Breast epithelium (tissue), 4 donors: ENCODE measurements at regions not wholly inside any gene's neighbourhood (a gene's known extent, or its start where the extent isn't known, plus 50 kb on each side); places are given as distances from the start of the nearest gene placed in this dataset.

Source experiments
- DNase-seq, 2 donors: peaks; one replicate each; pipeline ENCODE4 v3.0.0-alpha.2; 2019; ENCODE audit warnings: low spot score in 2 of 2
- H3K27ac ChIP-seq, 2 donors: fragments of 200-600 bp; sonication (generic) in 1 of 2; one replicate each; pipeline ENCODE4 v1.5.1; 2016 to 2019; ENCODE audit warnings: mild to moderate bottlenecking in 1 of 2
- H3K27me3 ChIP-seq, 2 donors: fragments of 200-600 bp; sonication (generic) in 1 of 2; one replicate each; pipeline versions ENCODE4 v1.5.1 to v1.6.0; 2017 to 2019; ENCODE audit warnings: control low read depth in 1 of 2, mild to moderate bottlenecking in 1 of 2
- H3K36me3 ChIP-seq: fragments of 200-600 bp; one replicate; pipeline ENCODE4 v1.5.1; 2019
- H3K4me1 ChIP-seq, 2 donors: fragments of 200-600 bp; sonication (generic); one replicate each; pipeline ENCODE4 v1.5.1; 2016 to 2019; ENCODE audit warnings: control low read depth in 1 of 2
- H3K4me3 ChIP-seq, 3 donors: fragments of 200-600 bp; sonication (generic); 1 replicate in 2 of 3; 2 replicates in 1 of 3; pipeline ENCODE4 v1.5.1; 2016 to 2019; ENCODE audit warnings: mild to moderate bottlenecking in 3 of 3, moderate library complexity in 2 of 3
- H3K9me3 ChIP-seq, 2 donors: fragments of 200-600 bp; sonication (generic) in 1 of 2; one replicate each; pipeline ENCODE4 v1.5.1; 2016 to 2019; ENCODE audit warnings: control low read depth in 1 of 2
- POLR2A ChIP-seq: fragments of 450-650 bp; IDR thresholded peaks from one replicate; pipeline ENCODE4 v1.6.1; 2016; ENCODE audit warnings: antibody characterized with exemption, mild to moderate bottlenecking, moderate library complexity
- POLR2AphosphoS5 ChIP-seq, 3 donors: sonication (generic); formaldehyde crosslinking; IDR thresholded peaks; one replicate each; pipeline ENCODE4 v1.6.1; 2017; ENCODE audit warnings: antibody characterized with exemption in 3 of 3
- intact Hi-C: fragments of 100-400 bp; cut with DNase I; formaldehyde crosslinking; loops from one replicate; pipeline ENCODE4 v1.15.1; 2023; ENCODE audit warnings: low total_unique reads
- TF ChIP-seq, protein P1 (sequence below), 3 donors: fragments of 450-650 bp; IDR thresholded peaks; one replicate each; pipeline ENCODE4 v1.5.1; 2016 to 2017; ENCODE audit warnings: antibody characterized with exemption in 3 of 3, mild to moderate bottlenecking in 3 of 3, moderate library complexity in 3 of 3

DNA sequence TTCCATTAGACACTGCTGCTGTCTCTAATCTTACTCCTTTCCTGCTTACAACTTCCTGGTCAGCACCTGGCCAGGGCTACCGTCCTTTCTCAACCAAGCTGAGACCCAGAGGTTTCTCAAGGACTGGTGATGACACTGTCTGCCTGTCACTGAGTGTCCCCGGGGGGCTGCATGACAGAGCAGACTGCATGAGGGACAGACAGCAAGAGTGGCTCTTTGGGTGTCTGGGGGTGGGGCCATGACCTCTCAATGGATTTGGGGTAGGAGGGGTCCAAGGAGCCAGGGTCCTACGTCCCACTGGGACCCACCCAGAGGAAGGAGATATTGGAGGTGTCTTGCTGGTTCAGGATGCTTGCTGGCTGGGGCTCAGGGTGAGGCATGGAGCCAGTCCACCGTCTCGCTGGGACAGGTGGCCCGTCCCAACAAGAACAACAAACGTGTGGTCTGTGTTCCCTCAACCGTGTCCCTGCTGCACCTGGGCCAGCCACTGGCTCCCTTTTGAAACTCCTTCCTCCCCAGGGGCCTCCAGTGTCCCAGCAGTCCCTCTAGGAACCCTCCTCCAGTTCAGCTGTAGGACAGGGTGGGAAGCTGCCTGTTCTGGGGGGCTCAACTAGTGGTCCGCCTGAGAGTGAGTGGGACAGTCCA, 344.6 kb upstream of the AJAP1 start:
- peak in 1 of 2 donors; percentile 38 for DNase-seq
- intact Hi-C loops: no loop called here
- Histone ChIP-seq H3K9me3 (peaks cover 13 to 17% of the 10 kb centered on the region in 2 donors), H3K36me3 (no peaks in the 10 kb centered on the region), H3K27ac (no peak overlapping the region), H3K4me3 (no peak overlapping the region), H3K27me3 (no peaks in the 10 kb centered on the region), H3K4me1 (no peaks in the 10 kb centered on the region)
- no peak for TF ChIP-seq POLR2AphosphoS5 (IDR thresholded peaks at IDR 0.05)
- TF ChIP-seq, protein P1, sequence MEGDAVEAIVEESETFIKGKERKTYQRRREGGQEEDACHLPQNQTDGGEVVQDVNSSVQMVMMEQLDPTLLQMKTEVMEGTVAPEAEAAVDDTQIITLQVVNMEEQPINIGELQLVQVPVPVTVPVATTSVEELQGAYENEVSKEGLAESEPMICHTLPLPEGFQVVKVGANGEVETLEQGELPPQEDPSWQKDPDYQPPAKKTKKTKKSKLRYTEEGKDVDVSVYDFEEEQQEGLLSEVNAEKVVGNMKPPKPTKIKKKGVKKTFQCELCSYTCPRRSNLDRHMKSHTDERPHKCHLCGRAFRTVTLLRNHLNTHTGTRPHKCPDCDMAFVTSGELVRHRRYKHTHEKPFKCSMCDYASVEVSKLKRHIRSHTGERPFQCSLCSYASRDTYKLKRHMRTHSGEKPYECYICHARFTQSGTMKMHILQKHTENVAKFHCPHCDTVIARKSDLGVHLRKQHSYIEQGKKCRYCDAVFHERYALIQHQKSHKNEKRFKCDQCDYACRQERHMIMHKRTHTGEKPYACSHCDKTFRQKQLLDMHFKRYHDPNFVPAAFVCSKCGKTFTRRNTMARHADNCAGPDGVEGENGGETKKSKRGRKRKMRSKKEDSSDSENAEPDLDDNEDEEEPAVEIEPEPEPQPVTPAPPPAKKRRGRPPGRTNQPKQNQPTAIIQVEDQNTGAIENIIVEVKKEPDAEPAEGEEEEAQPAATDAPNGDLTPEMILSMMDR (IDR thresholded peaks at IDR 0.05): no peak
- TF ChIP-seq POLR2A: no peak

DNA sequence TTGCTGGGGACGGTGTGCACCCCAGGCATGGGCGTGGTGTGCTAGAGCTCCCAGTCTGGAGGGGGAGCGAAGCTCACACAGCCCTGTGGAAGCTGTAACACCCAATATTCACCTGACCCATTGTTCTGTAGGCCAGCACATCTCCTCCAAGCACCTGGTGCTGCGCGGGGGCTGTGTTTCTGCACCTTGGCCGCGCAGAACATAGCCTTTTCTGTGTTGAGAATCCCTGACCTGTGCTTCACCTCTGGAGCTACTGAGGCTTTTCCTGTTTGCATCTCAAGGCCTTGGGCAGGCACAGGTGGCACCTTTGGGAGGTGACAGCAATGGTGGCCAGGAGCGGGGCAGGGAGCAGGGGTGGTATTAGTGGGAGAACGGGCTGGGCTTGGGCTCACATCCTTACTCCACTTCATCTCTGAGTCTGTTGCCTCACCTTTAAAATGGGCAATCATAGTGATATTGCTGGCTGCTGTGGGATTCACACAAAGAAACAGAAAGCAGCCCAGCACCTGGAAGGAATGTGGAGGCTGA, 343.9 kb upstream of the AJAP1 start:
- TF ChIP-seq POLR2AphosphoS5 (IDR thresholded peaks at IDR 0.05) (no peak), POLR2A (no peak)
- DNase-seq: peak in 1 of 2 donors; percentile 28
- Histone ChIP-seq H3K9me3 (peaks cover 13 to 19% of the 10 kb centered on the region in 2 donors), H3K27me3 (no peaks in the 10 kb centered on the region), H3K36me3 (no peaks in the 10 kb centered on the region), H3K4me1 (no peaks in the 10 kb centered on the region), H3K4me3 (no peak overlapping the region), H3K27ac (no peak overlapping the region)
- intact Hi-C loops: no loop called here

DNA sequence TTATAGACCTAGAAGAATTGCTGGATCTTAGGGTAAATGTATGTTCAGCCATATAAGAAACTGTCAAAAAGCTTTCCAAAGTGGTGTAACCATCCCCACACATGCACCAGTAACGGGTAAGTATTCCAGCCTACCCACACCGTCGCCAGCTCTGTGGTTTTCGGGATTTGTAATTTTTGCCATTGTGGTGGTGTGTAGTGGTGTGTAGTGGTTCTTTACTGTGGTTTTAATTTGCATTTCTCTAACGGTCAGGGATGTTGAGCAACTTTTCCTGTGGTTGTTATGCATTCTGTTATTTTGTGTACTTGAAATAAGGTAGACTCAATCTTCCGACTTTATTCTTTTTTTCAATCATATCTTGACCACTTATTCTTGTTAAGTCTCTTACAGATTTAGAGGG, 342.4 kb upstream of the AJAP1 start:
- DNase-seq: no peak
- no peaks in the 10 kb centered on the region for H3K4me1 ChIP-seq
- no peak overlapping the region for H3K27ac ChIP-seq
- no peak overlapping the region for H3K4me3 ChIP-seq
- intact Hi-C loops: no loop called here
- no peaks in the 10 kb centered on the region for H3K27me3 ChIP-seq
- no peak for TF ChIP-seq POLR2A
- TF ChIP-seq POLR2AphosphoS5 (IDR thresholded peaks at IDR 0.05): no peak
- H3K9me3 ChIP-seq: peaks cover 13 to 19% of the 10 kb centered on the region in 2 donors
- H3K36me3 ChIP-seq: no peaks in the 10 kb centered on the region

DNA sequence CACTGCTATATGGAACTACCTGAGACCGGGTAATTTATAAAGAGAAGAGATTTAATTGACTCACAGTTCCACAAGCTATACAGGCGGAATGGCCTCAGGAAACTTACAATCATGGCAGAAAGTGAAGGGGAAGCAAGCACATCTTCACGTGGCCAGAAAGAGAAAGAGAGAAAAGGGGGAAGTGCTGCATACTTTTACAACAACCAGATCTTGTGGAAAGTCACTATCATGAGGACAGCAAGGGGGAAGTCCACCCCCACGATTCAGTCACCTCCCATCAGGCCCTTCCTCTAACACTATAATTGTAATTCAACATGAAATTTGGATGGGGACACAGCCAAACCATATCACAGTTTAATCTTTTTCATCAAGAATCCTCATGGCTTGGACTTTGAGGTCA, 339.2 kb upstream of the AJAP1 start:
- H3K27ac ChIP-seq: no peak overlapping the region
- intact Hi-C loops: no loop called here
- H3K36me3 ChIP-seq: no peaks in the 10 kb centered on the region
- H3K27me3 ChIP-seq: no peaks in the 10 kb centered on the region
- peaks cover 13 to 19% of the 10 kb centered on the region in 2 donors for H3K9me3 ChIP-seq
- H3K4me3 ChIP-seq: no peak overlapping the region
- H3K4me1 ChIP-seq: no peaks in the 10 kb centered on the region
- DNase-seq: no peak
- no peak for TF ChIP-seq POLR2AphosphoS5 (IDR thresholded peaks at IDR 0.05)
- TF ChIP-seq, protein P1 (IDR thresholded peaks at IDR 0.05): no peak
- TF ChIP-seq POLR2A: no peak

DNA sequence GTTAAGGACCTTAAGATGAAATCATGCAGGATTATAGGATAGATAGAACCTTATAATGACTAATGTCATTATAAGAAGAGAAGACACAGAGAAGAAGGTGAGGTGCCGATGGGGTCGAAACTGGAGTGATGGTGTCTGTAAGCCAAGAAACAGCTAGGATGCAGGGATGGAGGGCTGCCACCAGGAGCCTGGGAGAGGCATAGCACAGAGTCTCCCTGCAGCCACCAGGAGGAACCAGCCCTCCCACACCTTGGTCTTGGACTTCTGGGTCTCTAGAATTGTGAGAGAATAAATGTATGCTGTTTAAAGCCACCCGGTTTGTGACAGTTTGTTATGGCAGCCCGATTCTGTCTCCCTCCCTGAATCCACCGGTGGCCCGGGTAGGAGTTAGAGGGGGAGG, 337.2 kb upstream of the AJAP1 start:
- TF ChIP-seq POLR2A (no peak), POLR2AphosphoS5 (IDR thresholded peaks at IDR 0.05) (no peak)
- TF ChIP-seq, protein P1 (IDR thresholded peaks at IDR 0.05): no peak
- Histone ChIP-seq H3K4me3 (no peak overlapping the region), H3K36me3 (no peaks in the 10 kb centered on the region), H3K9me3 (peaks cover 13 to 19% of the 10 kb centered on the region in 2 donors), H3K27me3 (no peaks in the 10 kb centered on the region), H3K27ac (no peak overlapping the region), H3K4me1 (no peaks in the 10 kb centered on the region)
- intact Hi-C loops: no loop called here
- DNase-seq: no peak

DNA sequence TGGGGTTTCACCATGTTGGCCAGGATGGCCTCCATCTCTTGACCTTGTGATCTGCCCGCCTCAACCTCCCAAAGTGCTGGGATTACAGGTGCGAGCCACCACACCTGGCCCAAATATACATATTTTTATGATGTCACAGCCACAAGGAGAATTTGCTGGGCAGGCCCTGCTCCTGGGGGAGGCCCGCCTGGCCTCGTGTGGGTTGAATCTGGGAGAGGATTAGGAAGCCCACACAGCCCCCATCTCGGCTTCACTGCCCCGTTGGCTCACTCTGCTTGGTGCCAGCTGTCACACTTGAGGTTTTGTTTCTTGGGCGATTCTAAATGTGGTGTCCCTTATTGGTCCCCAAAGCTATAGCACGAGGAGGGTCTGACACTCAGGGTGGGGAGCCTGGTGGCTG, 335.7 kb upstream of the AJAP1 start:
- intact Hi-C loops: no loop called here

More for the DNA sequence above, 335.7 kb upstream of the AJAP1 start:
- Histone ChIP-seq H3K4me1 (no peaks in the 10 kb centered on the region), H3K4me3 (no peak overlapping the region), H3K27ac (no peak overlapping the region), H3K36me3 (no peaks in the 10 kb centered on the region), H3K9me3 (peaks cover 10 to 13% of the 10 kb centered on the region in 2 donors), H3K27me3 (no peaks in the 10 kb centered on the region)
- no peak for TF ChIP-seq POLR2A
- no peak for DNase-seq
